ENCODE measurements at regions not wholly inside any gene's neighbourhood (a gene's known extent, or its start where the extent isn't known, plus 50 kb on each side); places are given as distances from the start of the nearest gene placed in this dataset.
"Not testable (repeated sequence)": the region's sequence is repeated elsewhere in the genome, so short reads cannot be mapped to it uniquely, and the experiment has no call there.

DNA sequence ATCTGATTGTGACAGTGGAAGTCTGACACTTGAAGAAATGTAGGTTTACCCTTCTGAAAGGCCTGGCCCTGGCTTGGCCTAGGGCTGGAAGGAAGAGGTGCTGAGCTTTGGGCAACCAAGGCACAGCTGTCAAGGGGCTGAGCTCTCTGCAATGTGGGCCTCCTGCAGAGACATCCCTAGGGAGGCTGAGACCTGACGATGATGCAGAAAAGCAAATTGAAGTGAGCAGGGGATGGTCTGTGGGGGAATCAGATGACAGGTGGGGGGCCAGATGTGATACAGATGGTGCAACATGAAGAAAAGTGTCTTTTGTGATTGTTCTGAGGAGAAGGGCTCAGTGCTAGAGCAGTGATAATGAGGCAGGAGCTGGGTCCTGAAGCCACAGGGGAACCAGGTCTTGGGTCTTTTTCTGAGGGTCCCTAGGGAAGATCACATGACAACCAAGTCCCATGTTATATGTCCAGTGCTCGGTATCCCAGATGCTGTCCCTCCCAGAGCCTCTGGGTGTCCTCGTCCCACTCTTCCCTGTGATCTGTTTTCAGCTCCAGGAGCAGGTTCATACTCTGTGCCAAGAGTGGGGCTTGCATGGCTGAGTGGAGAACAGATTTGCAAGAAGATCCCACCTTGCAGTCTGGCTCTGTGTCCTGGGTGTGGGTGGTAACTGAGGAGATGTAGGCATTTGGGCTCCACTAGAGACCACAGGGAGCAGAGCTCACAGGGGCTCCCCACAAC, 79.9 kb upstream of the VPREB1 start:
- no peak for DNase-seq (ENCODE audit: extremely low spot score)

GRCh38 chr22:22161924-22162851, 82.4 kb upstream of the VPREB1 start:
- Histone ChIP-seq H3K4me3 (ENCODE audit: low read depth, low read length) (no peak overlapping the region), H3K36me3 (ENCODE audit: insufficient read depth) (no peaks in the 10 kb centered on the region), H3K27ac (ENCODE audit: low read depth) (no peak overlapping the region), H3K4me1 (ENCODE audit: insufficient read depth) (no peaks in the 10 kb centered on the region)
- 66% methylated on average over 9 of the region's 9 CpGs for WGBS
- DNase-seq (ENCODE audit: extremely low spot score): no peak

More for the DNA sequence above, 79.9 kb upstream of the VPREB1 start:
- no peak overlapping the region for H3K4me3 ChIP-seq (ENCODE audit: low read depth, low read length)
- H3K27ac ChIP-seq (ENCODE audit: low read depth): no peak overlapping the region
- 19% methylated on average over 3 of the region's 3 CpGs for WGBS
- H3K4me1 ChIP-seq (ENCODE audit: insufficient read depth): no peaks in the 10 kb centered on the region
- no peaks in the 10 kb centered on the region for H3K36me3 ChIP-seq (ENCODE audit: insufficient read depth)

DNA sequence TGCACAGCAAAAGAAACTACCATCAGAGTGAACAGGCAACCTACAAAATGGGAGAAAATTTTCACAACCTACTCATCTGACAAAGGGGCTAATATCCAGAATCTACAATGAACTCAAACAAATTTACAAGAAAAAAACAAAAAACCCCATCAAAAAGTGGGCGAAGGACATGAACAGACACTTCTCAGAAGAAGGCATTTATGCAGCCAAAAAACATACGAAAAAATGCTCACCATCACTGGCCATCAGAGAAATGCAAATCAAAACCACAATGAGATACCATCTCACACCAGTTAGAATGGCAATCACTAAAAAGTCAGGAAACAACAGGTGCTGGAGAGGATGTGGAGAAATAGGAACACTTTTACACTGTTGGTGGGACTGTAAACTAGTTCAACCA, 83.8 kb upstream of the VPREB1 start:
- H3K27ac ChIP-seq (ENCODE audit: low read depth); DNase-seq (ENCODE audit: extremely low spot score); H3K4me3 ChIP-seq (ENCODE audit: low read depth, low read length); H3K36me3 ChIP-seq (ENCODE audit: insufficient read depth); H3K4me1 ChIP-seq (ENCODE audit: insufficient read depth): not testable (repeated sequence)
- WGBS: 63% methylated on average over 2 of the region's 2 CpGs

DNA sequence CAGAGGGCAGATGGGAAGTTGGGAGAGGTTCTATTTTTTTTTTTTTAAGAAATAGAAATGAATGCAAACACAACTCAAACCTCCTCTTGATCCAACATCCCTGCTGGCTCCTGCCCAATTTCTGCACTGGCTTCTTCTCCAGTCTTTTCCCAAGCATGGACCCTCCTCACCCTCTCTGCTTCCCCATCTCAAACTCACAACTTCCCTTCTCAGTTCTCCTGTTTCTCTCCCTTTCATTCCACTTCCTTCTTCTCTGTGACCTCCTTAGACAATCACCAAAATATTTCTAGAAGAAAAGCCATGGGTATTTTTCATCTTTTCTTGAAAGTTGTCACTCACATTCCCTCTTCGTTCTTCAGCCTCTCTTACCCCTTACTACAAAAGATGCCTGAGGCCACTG, 85.2 kb upstream of the VPREB1 start:
- WGBS: 53% methylated on average over 1 of the region's 1 CpG
- no peak for DNase-seq (ENCODE audit: extremely low spot score)
- Histone ChIP-seq H3K36me3 (ENCODE audit: insufficient read depth) (no peaks in the 10 kb centered on the region), H3K27ac (ENCODE audit: low read depth) (no peak overlapping the region), H3K4me3 (ENCODE audit: low read depth, low read length) (no peak overlapping the region), H3K4me1 (ENCODE audit: insufficient read depth) (no peaks in the 10 kb centered on the region)

- no peak for DNase-seq (ENCODE audit: extremely low spot score)
- H3K4me3 ChIP-seq (ENCODE audit: low read depth, low read length): no peak overlapping the region
- 31% methylated on average over 3 of the region's 3 CpGs for WGBS
These were observed 85.6 kb upstream of the VPREB1 start for GRCh38 chr22:22158965-22159364.

DNA sequence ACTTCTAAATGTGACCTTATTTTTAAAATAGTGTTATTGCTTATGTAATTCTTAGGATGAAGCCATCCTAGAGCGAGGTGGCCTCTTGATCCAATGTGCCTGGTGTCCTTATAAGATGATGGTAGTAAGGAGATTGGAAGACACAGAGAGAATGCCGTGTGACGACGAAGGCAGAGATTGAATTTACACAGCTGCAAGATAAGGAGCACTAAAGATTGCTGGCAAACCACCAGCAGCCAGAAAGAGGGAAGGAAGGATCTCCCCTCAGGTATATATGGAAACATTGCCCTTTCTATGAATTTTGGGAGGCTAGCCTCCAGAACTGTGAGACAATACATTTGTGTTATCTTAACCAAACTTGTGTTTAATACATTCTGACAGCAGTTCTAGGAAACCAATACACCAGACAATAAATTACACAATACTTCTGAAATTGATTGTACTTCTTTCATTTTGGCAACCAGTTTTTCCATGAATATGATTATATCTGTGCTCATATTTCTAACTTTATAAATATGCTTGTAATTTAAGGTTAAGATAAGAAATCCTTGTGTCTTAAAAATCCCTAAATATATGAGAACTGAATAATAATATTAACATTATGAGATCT, 86.3 kb upstream of the VPREB1 start:
- no peaks in the 10 kb centered on the region for H3K4me1 ChIP-seq (ENCODE audit: insufficient read depth)
- DNase-seq (ENCODE audit: extremely low spot score): no peak
- 56% methylated on average over 4 of the region's 4 CpGs for WGBS

More at GRCh38 chr22:22158965-22159364, 85.6 kb upstream of the VPREB1 start:
- no peaks in the 10 kb centered on the region for H3K4me1 ChIP-seq (ENCODE audit: insufficient read depth)
- no peaks in the 10 kb centered on the region for H3K36me3 ChIP-seq (ENCODE audit: insufficient read depth)
- no peak overlapping the region for H3K27ac ChIP-seq (ENCODE audit: low read depth)

DNA sequence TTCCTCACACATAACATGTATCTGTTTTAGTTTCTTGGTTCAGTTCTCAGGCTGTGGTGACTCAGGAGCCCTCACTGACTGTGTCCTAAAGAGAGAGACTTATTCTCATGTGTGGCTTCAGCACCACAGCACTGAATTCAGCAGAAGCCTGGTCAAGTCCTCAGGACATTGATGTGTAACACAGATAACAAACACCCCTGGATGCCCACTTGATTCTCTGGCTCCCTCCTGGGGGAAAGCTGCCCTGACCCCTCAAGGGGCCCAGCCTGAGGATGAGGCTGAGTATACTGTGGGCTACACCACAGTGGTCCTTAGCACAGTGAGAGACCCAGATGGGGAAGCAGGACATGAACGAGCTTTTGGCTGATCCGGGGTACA, 87.2 kb upstream of the VPREB1 start:
- DNase-seq (ENCODE audit: extremely low spot score): no peak
- Histone ChIP-seq H3K4me1 (ENCODE audit: insufficient read depth) (no peaks in the 10 kb centered on the region), H3K4me3 (ENCODE audit: low read depth, low read length) (no peak overlapping the region), H3K27ac (ENCODE audit: low read depth) (no peak overlapping the region), H3K36me3 (ENCODE audit: insufficient read depth) (no peaks in the 10 kb centered on the region)
- WGBS: 83% methylated on average over 2 of the region's 2 CpGs

More for the DNA sequence above, 86.3 kb upstream of the VPREB1 start:
- H3K4me3 ChIP-seq (ENCODE audit: low read depth, low read length): no peak overlapping the region
- H3K27ac ChIP-seq (ENCODE audit: low read depth): no peak overlapping the region
- H3K36me3 ChIP-seq (ENCODE audit: insufficient read depth): no peaks in the 10 kb centered on the region

- Histone ChIP-seq H3K4me1 (ENCODE audit: insufficient read depth) (no peaks in the 10 kb centered on the region), H3K4me3 (ENCODE audit: low read depth, low read length) (no peak overlapping the region), H3K36me3 (ENCODE audit: insufficient read depth) (no peaks in the 10 kb centered on the region), H3K27ac (ENCODE audit: low read depth) (no peak overlapping the region)
- 41% methylated on average over 9 of the region's 9 CpGs for WGBS
- no peak for DNase-seq (ENCODE audit: extremely low spot score)
These were observed 87.8 kb upstream of the VPREB1 start for GRCh38 chr22:22156716-22157347.

GRCh38 chr22:22156348-22156715, 88.3 kb upstream of the VPREB1 start:
- Histone ChIP-seq H3K36me3 (ENCODE audit: insufficient read depth) (no peaks in the 10 kb centered on the region), H3K4me3 (ENCODE audit: low read depth, low read length) (no peak overlapping the region), H3K4me1 (ENCODE audit: insufficient read depth) (no peaks in the 10 kb centered on the region), H3K27ac (ENCODE audit: low read depth) (no peak overlapping the region)
- no peak for DNase-seq (ENCODE audit: extremely low spot score)
- WGBS: 29% methylated on average over 2 of the region's 2 CpGs

DNA sequence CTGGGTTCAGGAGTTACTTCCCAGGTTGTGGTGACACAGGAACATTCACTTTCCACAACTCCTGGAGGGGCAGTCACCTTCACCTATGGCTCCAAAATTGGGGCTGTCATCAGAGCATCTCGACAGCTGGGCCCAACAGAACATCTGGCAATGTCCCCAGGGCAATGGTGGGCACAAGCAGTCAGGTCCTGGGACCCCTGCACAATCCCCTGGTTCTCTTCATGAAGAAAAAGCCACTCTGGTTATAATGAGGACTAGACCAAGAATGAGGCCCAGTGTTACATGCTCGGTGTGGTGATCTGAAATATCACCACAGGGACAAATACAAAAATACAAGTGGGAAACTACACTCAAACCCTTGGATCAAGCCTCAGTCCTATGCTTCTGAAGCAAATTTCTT, 89.0 kb upstream of the VPREB1 start:
- DNase-seq (ENCODE audit: extremely low spot score): no peak
- no peaks in the 10 kb centered on the region for H3K4me1 ChIP-seq (ENCODE audit: insufficient read depth)
- H3K36me3 ChIP-seq (ENCODE audit: insufficient read depth): no peaks in the 10 kb centered on the region
- H3K4me3 ChIP-seq (ENCODE audit: low read depth, low read length): no peak overlapping the region
- H3K27ac ChIP-seq (ENCODE audit: low read depth): no peak overlapping the region
- WGBS: 58% methylated on average over 2 of the region's 2 CpGs

DNA sequence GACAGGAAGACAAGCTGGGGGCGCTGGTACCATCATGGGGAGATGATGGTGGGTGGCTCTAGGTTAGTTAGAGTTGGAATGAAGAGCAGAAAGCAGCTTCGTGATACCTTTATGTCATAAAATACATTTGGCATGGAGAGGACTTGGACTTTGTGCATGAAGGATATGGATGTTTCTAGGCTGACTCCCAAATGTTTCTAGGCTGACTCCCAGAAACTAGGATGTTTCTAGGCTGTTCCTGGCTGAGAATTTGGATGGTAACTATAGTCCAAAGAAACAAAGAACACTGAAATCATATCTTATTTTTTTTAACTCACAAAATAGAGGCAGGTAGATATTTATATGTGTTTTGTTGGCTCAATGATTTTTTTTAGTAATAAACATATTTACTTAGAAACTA, 89.4 kb upstream of the VPREB1 start:
- no peak for DNase-seq (ENCODE audit: extremely low spot score)
- no peaks in the 10 kb centered on the region for H3K36me3 ChIP-seq (ENCODE audit: insufficient read depth)
- no peak overlapping the region for H3K27ac ChIP-seq (ENCODE audit: low read depth)
- H3K4me1 ChIP-seq (ENCODE audit: insufficient read depth): no peaks in the 10 kb centered on the region
- H3K4me3 ChIP-seq (ENCODE audit: low read depth, low read length): no peak overlapping the region
- 34% methylated on average over 2 of the region's 2 CpGs for WGBS

- Histone ChIP-seq H3K36me3 (ENCODE audit: insufficient read depth) (no peaks in the 10 kb centered on the region), H3K4me1 (ENCODE audit: insufficient read depth) (no peaks in the 10 kb centered on the region), H3K4me3 (ENCODE audit: low read depth, low read length) (no peak overlapping the region), H3K27ac (ENCODE audit: low read depth) (no peak overlapping the region)
- WGBS: 86% methylated on average over 1 of the region's 1 CpG
- DNase-seq (ENCODE audit: extremely low spot score): no peak
These were observed 90.5 kb upstream of the VPREB1 start for GRCh38 chr22:22154040-22154439.

- Histone ChIP-seq H3K4me3 (ENCODE audit: low read depth, low read length) (no peak overlapping the region), H3K36me3 (ENCODE audit: insufficient read depth) (no peaks in the 10 kb centered on the region), H3K27ac (ENCODE audit: low read depth) (no peak overlapping the region), H3K4me1 (ENCODE audit: insufficient read depth) (no peaks in the 10 kb centered on the region)
- 81% methylated on average over 2 of the region's 2 CpGs for WGBS
- DNase-seq (ENCODE audit: extremely low spot score): no peak
These were observed 93.3 kb upstream of the VPREB1 start for GRCh38 chr22:22151308-22151707.
